ENCODE measurements at regions not wholly inside any gene's neighbourhood (a gene's known extent, or its start where the extent isn't known, plus 50 kb on each side); places are given as distances from the start of the nearest gene placed in this dataset.

- Histone ChIP-seq H3K4me3 (ENCODE audit: low read depth, low read length) (no peak overlapping the region), H3K9me3 (ENCODE audit: severe bottlenecking) (no peaks in the 10 kb centered on the region), H3K27me3 (ENCODE audit: insufficient read depth, low read depth, severe bottlenecking) (no peaks in the 10 kb centered on the region), H3K27ac (no peak overlapping the region), H3K36me3 (no peaks in the 10 kb centered on the region)
- TF ChIP-seq CTCF (IDR thresholded peaks at IDR 0.05; ENCODE audit: low read depth, low read length), result no peak
- no peak for DNase-seq
Observed at GRCh38 chr21:25292396-25292795, 314.9 kb downstream of the MRPL39 start.

- no peaks in the 10 kb centered on the region for H3K9me3 ChIP-seq (ENCODE audit: severe bottlenecking)
- H3K27me3 ChIP-seq (ENCODE audit: insufficient read depth, low read depth, severe bottlenecking), result no peaks in the 10 kb centered on the region
- peak; percentile 43; the same call in 1 of the 2 replicates for TF ChIP-seq CTCF (IDR thresholded peaks at IDR 0.05; ENCODE audit: low read depth, low read length)
- no peak for DNase-seq
- H3K36me3 ChIP-seq, result no peaks in the 10 kb centered on the region
- no peak overlapping the region for H3K27ac ChIP-seq
- no peak overlapping the region for H3K4me3 ChIP-seq (ENCODE audit: low read depth, low read length)
Observed at GRCh38 chr21:25283720-25284119, 323.6 kb downstream of the MRPL39 start.

- no peaks in the 10 kb centered on the region for H3K9me3 ChIP-seq (ENCODE audit: severe bottlenecking)
- H3K27me3 ChIP-seq (ENCODE audit: insufficient read depth, low read depth, severe bottlenecking), result no peaks in the 10 kb centered on the region
- TF ChIP-seq CTCF (IDR thresholded peaks at IDR 0.05; ENCODE audit: low read depth, low read length), result no peak
- DNase-seq, result no peak
- H3K4me3 ChIP-seq (ENCODE audit: low read depth, low read length), result no peak overlapping the region
- no peak overlapping the region for H3K27ac ChIP-seq
- no peaks in the 10 kb centered on the region for H3K36me3 ChIP-seq
Observed at GRCh38 chr21:25281134-25281533, 326.1 kb downstream of the MRPL39 start.

GRCh38 chr21:25280061-25280460 is 327.2 kb downstream of the MRPL39 start:
- no peaks in the 10 kb centered on the region for H3K36me3 ChIP-seq
- no peaks in the 10 kb centered on the region for H3K9me3 ChIP-seq (ENCODE audit: severe bottlenecking)
- TF ChIP-seq CTCF (IDR thresholded peaks at IDR 0.05; ENCODE audit: low read depth, low read length), result no peak
- no peaks in the 10 kb centered on the region for H3K27me3 ChIP-seq (ENCODE audit: insufficient read depth, low read depth, severe bottlenecking)
- H3K27ac ChIP-seq, result no peak overlapping the region
- DNase-seq, result no peak
- H3K4me3 ChIP-seq (ENCODE audit: low read depth, low read length), result no peak overlapping the region

- no peak overlapping the region for H3K4me3 ChIP-seq (ENCODE audit: low read depth, low read length)
- no peak for TF ChIP-seq CTCF (IDR thresholded peaks at IDR 0.05; ENCODE audit: low read depth, low read length)
- no peak for DNase-seq
- H3K9me3 ChIP-seq (ENCODE audit: severe bottlenecking), result no peaks in the 10 kb centered on the region
- no peak overlapping the region for H3K27ac ChIP-seq
- H3K27me3 ChIP-seq (ENCODE audit: insufficient read depth, low read depth, severe bottlenecking), result no peaks in the 10 kb centered on the region
- no peaks in the 10 kb centered on the region for H3K36me3 ChIP-seq
Observed at GRCh38 chr21:25273959-25274358, 333.3 kb downstream of the MRPL39 start.

GRCh38 chr21:25254491-25255174 is 352.6 kb downstream of the MRPL39 start:
- no peak for TF ChIP-seq CTCF (IDR thresholded peaks at IDR 0.05; ENCODE audit: low read depth, low read length)
- no peak overlapping the region for H3K27ac ChIP-seq
- no peaks in the 10 kb centered on the region for H3K27me3 ChIP-seq (ENCODE audit: insufficient read depth, low read depth, severe bottlenecking)
- DNase-seq, result peak; percentile 83
- no peak overlapping the region for H3K4me3 ChIP-seq (ENCODE audit: low read depth, low read length)
- no peaks in the 10 kb centered on the region for H3K36me3 ChIP-seq
- H3K9me3 ChIP-seq (ENCODE audit: severe bottlenecking), result no peaks in the 10 kb centered on the region

Measured in WERI-Rb-1 (cell line).